Testis (tissue), 2 donors: ENCODE measurements at regions not wholly inside any gene's neighbourhood (a gene's known extent, or its start where the extent isn't known, plus 50 kb on each side); places are given as distances from the start of the nearest gene placed in this dataset.

Experiments
- POLR2A ChIP-seq: fragments of 450-650 bp; IDR thresholded peaks from one replicate; pipeline ENCODE4 v1.6.1; 2017; ENCODE audit warnings: antibody characterized with exemption, mild to moderate bottlenecking, moderate library complexity
- TF ChIP-seq, protein P1 (sequence below), 3 experiments: fragments of 450-650 bp in 2 of 3; fragments of 200-600 bp in 1 of 3; sonication (generic) in 1 of 3; IDR thresholded peaks; one replicate each; pipeline ENCODE4 v1.5.1; 2016 to 2019; ENCODE audit warnings: antibody characterized with exemption in 3 of 3, mild to moderate bottlenecking in 2 of 3, moderate library complexity in 1 of 3

- TF ChIP-seq, protein P1, sequence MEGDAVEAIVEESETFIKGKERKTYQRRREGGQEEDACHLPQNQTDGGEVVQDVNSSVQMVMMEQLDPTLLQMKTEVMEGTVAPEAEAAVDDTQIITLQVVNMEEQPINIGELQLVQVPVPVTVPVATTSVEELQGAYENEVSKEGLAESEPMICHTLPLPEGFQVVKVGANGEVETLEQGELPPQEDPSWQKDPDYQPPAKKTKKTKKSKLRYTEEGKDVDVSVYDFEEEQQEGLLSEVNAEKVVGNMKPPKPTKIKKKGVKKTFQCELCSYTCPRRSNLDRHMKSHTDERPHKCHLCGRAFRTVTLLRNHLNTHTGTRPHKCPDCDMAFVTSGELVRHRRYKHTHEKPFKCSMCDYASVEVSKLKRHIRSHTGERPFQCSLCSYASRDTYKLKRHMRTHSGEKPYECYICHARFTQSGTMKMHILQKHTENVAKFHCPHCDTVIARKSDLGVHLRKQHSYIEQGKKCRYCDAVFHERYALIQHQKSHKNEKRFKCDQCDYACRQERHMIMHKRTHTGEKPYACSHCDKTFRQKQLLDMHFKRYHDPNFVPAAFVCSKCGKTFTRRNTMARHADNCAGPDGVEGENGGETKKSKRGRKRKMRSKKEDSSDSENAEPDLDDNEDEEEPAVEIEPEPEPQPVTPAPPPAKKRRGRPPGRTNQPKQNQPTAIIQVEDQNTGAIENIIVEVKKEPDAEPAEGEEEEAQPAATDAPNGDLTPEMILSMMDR (IDR thresholded peaks at IDR 0.05), result no peak
- TF ChIP-seq POLR2A, result no peak
Measured at GRCh38 chr1:57655161-57655560, 231.3 kb upstream of the DAB1 start.
